SW 1271 (cell line): ENCODE measurements at regions not wholly inside any gene's neighbourhood (a gene's known extent, or its start where the extent isn't known, plus 50 kb on each side); places are given as distances from the start of the nearest gene placed in this dataset.
A peak's percentile ranks its signal among the peaks of the same experiment; 100 is the strongest.
"Not testable (repeated sequence)": the region's sequence is repeated elsewhere in the genome, so short reads cannot be mapped to it uniquely, and the experiment has no call there.

Experiments
- DNase-seq, 2 experiments: peaks; one replicate each; lab custom pipeline; 2025; lab: John Stamatoyannopoulos, UW

GRCh38 chr15:79539401-79539800, 107.3 kb downstream of the MINAR1 start:
- DNase-seq: no peak

GRCh38 chr15:79540551-79540950, 108.4 kb downstream of the MINAR1 start:
- DNase-seq: peak in 1 of 2 experiments; percentile 12

- DNase-seq: no peak
These were observed 109.1 kb downstream of the MINAR1 start for GRCh38 chr15:79541196-79541595.

GRCh38 chr15:79543097-79543496, 111.0 kb downstream of the MINAR1 start:
- no peak for DNase-seq

- DNase-seq: no peak
These were observed 117.1 kb downstream of the MINAR1 start for GRCh38 chr15:79549196-79549595.

- no peak for DNase-seq
These were observed 128.2 kb downstream of the MINAR1 start for GRCh38 chr15:79560384-79560783.

GRCh38 chr15:79561982-79562381, 129.8 kb downstream of the MINAR1 start:
- DNase-seq: no peak

GRCh38 chr15:79562403-79562815, 130.3 kb downstream of the MINAR1 start:
- DNase-seq: no peak

GRCh38 chr15:79562899-79563298, 130.8 kb downstream of the MINAR1 start:
- DNase-seq: no peak

GRCh38 chr15:79570004-79570403, 137.9 kb downstream of the MINAR1 start:
- no peak for DNase-seq

- DNase-seq: no peak
These were observed 140.7 kb downstream of the MINAR1 start for GRCh38 chr15:79572691-79573404.

- not testable (repeated sequence) for DNase-seq
These were observed 142.5 kb downstream of the MINAR1 start for GRCh38 chr15:79574431-79575273.

GRCh38 chr15:79582650-79583049, 150.5 kb downstream of the MINAR1 start:
- DNase-seq: no peak

- DNase-seq: no peak
These were observed 160.0 kb downstream of the MINAR1 start for GRCh38 chr15:79592126-79592525.

- DNase-seq: no peak
These were observed 161.2 kb downstream of the MINAR1 start for GRCh38 chr15:79593119-79593869.

GRCh38 chr15:79595306-79595705, 163.2 kb downstream of the MINAR1 start:
- DNase-seq: no peak

- DNase-seq: peak; percentile 90 to 94
These were observed 164.0 kb downstream of the MINAR1 start for GRCh38 chr15:79595995-79596622.

GRCh38 chr15:79598639-79599038, 166.5 kb downstream of the MINAR1 start:
- DNase-seq: no peak

GRCh38 chr15:79601405-79602086, 169.4 kb downstream of the MINAR1 start:
- DNase-seq: no peak

- no peak for DNase-seq
These were observed 170.0 kb downstream of the MINAR1 start for GRCh38 chr15:79602180-79602579.

GRCh38 chr15:79602731-79603130, 170.6 kb downstream of the MINAR1 start:
- DNase-seq: no peak
